ENCODE measurements at regions not wholly inside any gene's neighbourhood (a gene's known extent, or its start where the extent isn't known, plus 50 kb on each side); places are given as distances from the start of the nearest gene placed in this dataset.

- Histone ChIP-seq H3K27ac (no peak overlapping the region), H3K4me3 (no peak overlapping the region), H3K36me3 (replicated peaks in 1 of 2) (no peaks in the 10 kb centered on the region), H3K4me1 (replicated peaks in 1 of 2) (no peaks in the 10 kb centered on the region), H3K9me3 (replicated peaks in 1 of 3) (no peaks in the 10 kb centered on the region), H3K27me3 (no peaks in the 10 kb centered on the region)
- TF ChIP-seq, protein P1, sequence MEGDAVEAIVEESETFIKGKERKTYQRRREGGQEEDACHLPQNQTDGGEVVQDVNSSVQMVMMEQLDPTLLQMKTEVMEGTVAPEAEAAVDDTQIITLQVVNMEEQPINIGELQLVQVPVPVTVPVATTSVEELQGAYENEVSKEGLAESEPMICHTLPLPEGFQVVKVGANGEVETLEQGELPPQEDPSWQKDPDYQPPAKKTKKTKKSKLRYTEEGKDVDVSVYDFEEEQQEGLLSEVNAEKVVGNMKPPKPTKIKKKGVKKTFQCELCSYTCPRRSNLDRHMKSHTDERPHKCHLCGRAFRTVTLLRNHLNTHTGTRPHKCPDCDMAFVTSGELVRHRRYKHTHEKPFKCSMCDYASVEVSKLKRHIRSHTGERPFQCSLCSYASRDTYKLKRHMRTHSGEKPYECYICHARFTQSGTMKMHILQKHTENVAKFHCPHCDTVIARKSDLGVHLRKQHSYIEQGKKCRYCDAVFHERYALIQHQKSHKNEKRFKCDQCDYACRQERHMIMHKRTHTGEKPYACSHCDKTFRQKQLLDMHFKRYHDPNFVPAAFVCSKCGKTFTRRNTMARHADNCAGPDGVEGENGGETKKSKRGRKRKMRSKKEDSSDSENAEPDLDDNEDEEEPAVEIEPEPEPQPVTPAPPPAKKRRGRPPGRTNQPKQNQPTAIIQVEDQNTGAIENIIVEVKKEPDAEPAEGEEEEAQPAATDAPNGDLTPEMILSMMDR (IDR thresholded peaks at IDR 0.05) = no peak
- no peak for TF ChIP-seq POLR2A (IDR thresholded peaks at IDR 0.05)
- 67 to 79% (median 76%) methylated on average over 2 of the region's 2 CpGs for WGBS, 4 donors
- intact Hi-C loops (cut with DNase I) = no loop called here
- DNase-seq = no peak
These were observed 126.5 kb downstream of the TMEM30B start for GRCh38 chr14:61154641-61155040.

- Histone ChIP-seq H3K4me1 (replicated peaks in 1 of 2) (no peaks in the 10 kb centered on the region), H3K27me3 (no peaks in the 10 kb centered on the region), H3K27ac (no peak overlapping the region), H3K36me3 (replicated peaks in 1 of 2) (no peaks in the 10 kb centered on the region), H3K9me3 (replicated peaks in 1 of 3) (no peaks in the 10 kb centered on the region), H3K4me3 (no peak overlapping the region)
- intact Hi-C loops (cut with DNase I) = no loop called here
- WGBS, 4 donors = 68 to 76% (median 74%) methylated on average over 8 of the region's 8 CpGs
- DNase-seq = no peak
- TF ChIP-seq, protein P1 (IDR thresholded peaks at IDR 0.05) = no peak
- TF ChIP-seq POLR2A (IDR thresholded peaks at IDR 0.05) = no peak
These were observed 127.1 kb downstream of the TMEM30B start for GRCh38 chr14:61153914-61154545.

DNA sequence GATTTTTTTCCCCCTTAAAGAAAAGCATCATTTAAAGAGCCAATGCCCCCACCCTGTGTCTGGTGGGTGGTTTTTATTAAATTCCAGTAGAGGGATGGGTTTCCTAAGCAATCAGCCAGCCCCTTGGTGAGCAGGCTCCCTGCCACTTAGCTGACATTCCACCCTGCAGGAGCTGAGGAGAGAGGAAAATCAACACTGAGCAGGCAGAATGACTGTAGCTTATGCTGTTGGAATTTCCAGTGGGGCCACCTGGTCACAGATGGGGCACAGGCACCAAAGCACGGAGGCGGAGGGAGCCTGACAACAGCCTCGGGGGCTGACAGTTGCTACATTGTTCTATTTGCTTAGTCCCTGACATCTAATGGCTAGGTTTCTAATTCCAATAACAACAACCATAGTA, 127.7 kb downstream of the TMEM30B start:
- intact Hi-C loops (cut with DNase I) = no loop called here
- no peak for DNase-seq
- no peaks in the 10 kb centered on the region for H3K4me1 ChIP-seq (replicated peaks in 1 of 2)
- WGBS, 4 donors = 85 to 89% (median 88%) methylated on average over 3 of the region's 3 CpGs
- H3K4me3 ChIP-seq = no peak overlapping the region
- H3K36me3 ChIP-seq (replicated peaks in 1 of 2) = no peaks in the 10 kb centered on the region
- H3K27ac ChIP-seq = no peak overlapping the region
- H3K27me3 ChIP-seq = no peaks in the 10 kb centered on the region
- no peak for TF ChIP-seq POLR2A (IDR thresholded peaks at IDR 0.05)
- TF ChIP-seq, protein P1 (IDR thresholded peaks at IDR 0.05) = no peak
- H3K9me3 ChIP-seq (replicated peaks in 1 of 3) = no peaks in the 10 kb centered on the region

GRCh38 chr14:61152851-61153364, 128.2 kb downstream of the TMEM30B start:
- Histone ChIP-seq H3K36me3 (replicated peaks in 1 of 2) (no peaks in the 10 kb centered on the region), H3K27me3 (no peaks in the 10 kb centered on the region), H3K4me3 (no peak overlapping the region), H3K4me1 (replicated peaks in 1 of 2) (no peaks in the 10 kb centered on the region), H3K9me3 (replicated peaks in 1 of 3) (no peaks in the 10 kb centered on the region), H3K27ac (no peak overlapping the region)
- TF ChIP-seq, protein P1 (IDR thresholded peaks at IDR 0.05) = no peak
- TF ChIP-seq POLR2A (IDR thresholded peaks at IDR 0.05) = no peak
- 82 to 100% (median 88%) methylated on average over 2 to 3 of the region's 3 CpGs for WGBS, 4 donors
- intact Hi-C loops (cut with DNase I) = no loop called here
- no peak for DNase-seq
